RWPE1 (cell line): ENCODE measurements at regions not wholly inside any gene's neighbourhood (a gene's known extent, or its start where the extent isn't known, plus 50 kb on each side); places are given as distances from the start of the nearest gene placed in this dataset.

Experiments
- CTCF ChIA-PET: fragments of 350-600 bp; sonication (Branson Sonifier 250); formaldehyde crosslinking; extraction: SDS; loops from one replicate; lab custom pipeline; 2021; lab: Yijun Ruan, JAX
- POLR2A ChIA-PET: fragments of 400-600 bp; formaldehyde crosslinking; extraction: SDS; loops from one replicate; lab custom pipeline; 2020; ENCODE audit warnings: antibody characterized with exemption; ENCODE audit not compliant: low non-redundant PET; lab: Yijun Ruan, JAX
- DNase-seq: peaks from one replicate; pipeline ENCODE4 v3.0.0; 2012; ENCODE audit warnings: low spot score
- H3K27ac ChIP-seq: fragments of 450-650 bp; 2 replicates; pipeline ENCODE4 v1.5.1; 2017
- CTCF ChIP-seq: fragments of 450-650 bp; conservative IDR thresholded peaks from 2 replicates; pipeline ENCODE4 v1.5.1; 2017; ENCODE audit warnings: low read depth, mild to moderate bottlenecking

GRCh38 chr11:29125606-29126005 lies 891.2 kb downstream of the KCNA4 start:
- ChIA-PET POLR2A (no interaction called here), CTCF (no interaction called here)
- no peak for TF ChIP-seq CTCF

GRCh38 chr11:29124470-29124869 lies 892.4 kb downstream of the KCNA4 start:
- DNase-seq = no peak
- POLR2A ChIA-PET = no interaction called here
- H3K27ac ChIP-seq = no peak overlapping the region
- CTCF ChIA-PET = no interaction called here
- TF ChIP-seq CTCF = no peak

More at GRCh38 chr11:29125606-29126005, 891.2 kb downstream of the KCNA4 start:
- H3K27ac ChIP-seq = no peak overlapping the region
- no peak for DNase-seq

GRCh38 chr11:29119707-29120618 lies 896.9 kb downstream of the KCNA4 start:
- CTCF ChIA-PET = interaction anchor here (0.6 kb wide), 1 partner anchor 423 kb away, joined by 3 read pairs; no protein-coding TSS in a partner anchor
- TF ChIP-seq CTCF = no peak
- DNase-seq = peak; percentile 19
- POLR2A ChIA-PET = no interaction called here
- H3K27ac ChIP-seq = peak overlapping the region; percentile 31; the same call in 1 of the 2 replicates

GRCh38 chr11:29119116-29119515 lies 897.7 kb downstream of the KCNA4 start:
- no peak for TF ChIP-seq CTCF
- DNase-seq = no peak
- no peak overlapping the region for H3K27ac ChIP-seq
- ChIA-PET POLR2A (no interaction called here), CTCF (no interaction called here)

- ChIA-PET POLR2A (no interaction called here), CTCF (no interaction called here)
- TF ChIP-seq CTCF = no peak
- no peak overlapping the region for H3K27ac ChIP-seq
- no peak for DNase-seq
Observed at GRCh38 chr11:29100967-29101366, 915.9 kb downstream of the KCNA4 start.

GRCh38 chr11:29095821-29096220 lies 921.0 kb downstream of the KCNA4 start:
- ChIA-PET POLR2A (no interaction called here), CTCF (no interaction called here)
- no peak overlapping the region for H3K27ac ChIP-seq
- no peak for TF ChIP-seq CTCF
- no peak for DNase-seq
